ENCODE measurements at regions not wholly inside any gene's neighbourhood (a gene's known extent, or its start where the extent isn't known, plus 50 kb on each side); places are given as distances from the start of the nearest gene placed in this dataset.
"Not testable (repeated sequence)": the region's sequence is repeated elsewhere in the genome, so short reads cannot be mapped to it uniquely, and the experiment has no call there.

DNA sequence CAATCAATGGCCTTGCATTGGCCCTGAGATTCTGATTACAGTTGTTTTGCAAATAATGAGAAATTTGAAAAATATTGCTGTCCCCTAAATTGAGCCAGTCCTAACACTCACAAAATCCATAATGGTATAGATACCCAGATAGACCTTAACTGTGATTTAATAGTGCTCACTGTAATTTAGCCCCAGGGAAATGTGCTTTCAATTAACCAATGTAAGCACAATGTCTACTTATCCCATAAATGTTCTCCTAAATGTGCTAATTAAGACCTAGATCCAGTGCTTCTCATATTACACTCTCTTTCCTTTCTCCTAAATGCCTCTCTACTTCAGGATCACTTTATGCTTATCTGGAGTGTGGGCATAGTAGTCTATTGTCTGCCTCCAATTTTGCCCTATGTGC, 417.8 kb upstream of the CCL2 start:
- no peak for DNase-seq (ENCODE audit: low read depth)

DNA sequence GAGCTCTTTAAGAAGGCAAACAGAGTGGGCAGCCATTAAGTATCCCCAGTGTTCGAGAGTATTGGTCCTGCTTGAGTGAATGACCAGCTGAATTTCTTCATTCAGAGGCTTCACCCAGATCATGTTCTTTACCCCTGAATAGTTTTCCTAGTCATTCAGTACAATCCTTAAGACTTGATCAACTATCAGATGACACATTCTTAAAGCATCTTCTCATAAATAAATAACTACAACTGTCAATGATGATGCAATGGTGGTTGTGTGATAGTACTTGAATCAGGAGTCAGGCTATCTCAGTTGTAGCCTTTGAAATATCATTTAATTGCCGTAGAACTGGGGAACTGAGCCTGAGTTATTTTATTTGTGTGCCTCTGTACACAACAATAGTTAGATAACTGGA, 416.8 kb upstream of the CCL2 start:
- DNase-seq (ENCODE audit: low read depth) = no peak

DNA sequence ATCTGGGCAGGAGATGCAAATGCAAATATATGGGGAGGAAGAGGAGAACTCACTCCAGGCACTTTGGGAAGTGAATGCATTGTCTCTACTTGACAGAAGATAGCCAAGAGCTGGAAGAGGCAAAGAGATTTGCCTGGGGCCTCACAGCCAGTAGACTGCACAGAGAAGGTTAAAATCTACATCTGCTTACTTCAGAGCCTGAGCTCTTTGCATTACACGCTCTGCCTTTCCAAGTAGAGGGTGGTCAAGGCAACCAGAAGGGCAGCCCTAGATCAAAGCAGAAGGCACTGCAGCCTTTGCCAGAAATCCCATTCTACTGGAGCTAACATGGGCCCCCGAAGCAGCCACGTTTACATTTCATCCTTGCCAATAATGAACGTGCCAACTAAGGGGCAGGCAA, 407.2 kb upstream of the CCL2 start:
- DNase-seq (ENCODE audit: low read depth) = no peak

DNA sequence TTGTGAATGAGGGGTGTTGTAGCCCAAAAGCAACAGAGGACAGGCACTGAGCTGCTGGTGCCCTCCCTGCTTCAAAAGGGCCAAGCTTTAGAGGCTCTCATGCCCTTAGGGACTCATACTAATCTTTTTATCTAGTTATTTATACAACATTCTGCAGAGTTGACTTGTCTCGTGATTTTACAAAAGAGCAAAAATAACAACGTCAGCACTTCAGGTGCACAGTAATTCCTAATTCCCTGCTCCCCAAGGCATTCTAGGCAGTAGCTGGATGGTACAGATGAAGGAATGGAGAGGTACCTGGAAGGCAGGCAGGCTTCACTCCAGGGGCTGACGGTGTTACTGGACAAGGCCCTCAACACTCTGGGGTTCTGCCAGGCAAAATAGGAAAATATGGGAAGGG, 406.7 kb upstream of the CCL2 start:
- DNase-seq (ENCODE audit: low read depth) = no peak

DNA sequence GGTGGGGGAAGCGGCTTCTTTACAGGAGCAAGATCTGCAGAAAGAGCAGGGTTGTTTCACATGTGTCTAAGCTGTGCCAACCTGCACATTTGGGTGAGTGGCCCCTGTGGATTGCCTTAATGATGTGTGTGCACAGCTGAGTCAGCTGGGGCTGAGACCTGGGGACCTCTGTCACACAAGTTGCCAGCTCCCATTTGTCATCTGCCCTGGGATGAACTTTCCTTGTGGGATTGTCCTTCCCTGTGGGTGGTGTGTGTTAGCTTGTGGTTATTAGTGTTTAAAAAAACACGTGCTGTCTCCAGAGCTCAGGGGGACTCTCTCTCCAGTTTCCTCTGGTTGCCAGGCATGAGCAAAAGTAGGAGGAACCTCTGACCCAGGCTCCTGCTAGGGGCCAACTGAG, 400.5 kb upstream of the CCL2 start:
- peak; percentile 1 for DNase-seq (ENCODE audit: low read depth)

DNA sequence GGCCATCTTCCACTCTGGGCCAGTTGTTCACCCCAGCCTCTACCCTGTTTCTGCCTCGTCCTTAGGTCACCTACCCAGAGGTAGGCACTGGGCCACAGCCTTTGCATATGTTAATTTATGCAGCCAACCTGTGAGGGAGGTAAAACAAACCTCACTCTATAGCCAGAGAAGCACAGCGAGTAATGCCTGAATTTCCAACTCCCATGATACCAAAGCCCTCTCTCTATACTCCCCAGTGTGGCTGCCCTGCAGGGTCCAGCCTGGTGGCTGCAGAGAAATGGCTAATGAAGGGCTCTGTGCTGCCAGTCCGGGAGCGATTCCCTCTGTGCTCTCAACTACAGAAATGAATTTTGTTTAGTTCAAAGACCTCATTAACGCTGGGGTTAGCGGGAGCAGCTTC, 397.0 kb upstream of the CCL2 start:
- no peak for DNase-seq (ENCODE audit: low read depth)

DNA sequence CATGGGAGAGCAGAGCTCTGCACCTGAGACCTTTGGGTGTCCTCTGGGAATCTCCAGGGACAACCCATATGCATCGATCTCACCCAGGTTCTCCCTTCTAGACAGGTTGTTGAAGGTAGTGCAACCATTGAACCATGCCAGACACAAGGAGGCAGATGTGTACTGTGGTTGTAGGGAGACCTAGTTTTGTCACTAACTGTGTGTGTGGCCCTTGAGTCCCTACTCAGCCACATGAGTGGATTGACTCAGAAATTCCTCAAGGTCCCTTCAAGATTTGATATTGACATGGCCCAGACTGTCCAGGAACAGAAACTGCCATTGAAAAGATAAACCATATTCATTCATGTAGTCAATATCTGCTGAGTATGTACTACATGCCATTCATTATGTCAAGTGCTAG, 396.4 kb upstream of the CCL2 start:
- DNase-seq (ENCODE audit: low read depth) = no peak

DNA sequence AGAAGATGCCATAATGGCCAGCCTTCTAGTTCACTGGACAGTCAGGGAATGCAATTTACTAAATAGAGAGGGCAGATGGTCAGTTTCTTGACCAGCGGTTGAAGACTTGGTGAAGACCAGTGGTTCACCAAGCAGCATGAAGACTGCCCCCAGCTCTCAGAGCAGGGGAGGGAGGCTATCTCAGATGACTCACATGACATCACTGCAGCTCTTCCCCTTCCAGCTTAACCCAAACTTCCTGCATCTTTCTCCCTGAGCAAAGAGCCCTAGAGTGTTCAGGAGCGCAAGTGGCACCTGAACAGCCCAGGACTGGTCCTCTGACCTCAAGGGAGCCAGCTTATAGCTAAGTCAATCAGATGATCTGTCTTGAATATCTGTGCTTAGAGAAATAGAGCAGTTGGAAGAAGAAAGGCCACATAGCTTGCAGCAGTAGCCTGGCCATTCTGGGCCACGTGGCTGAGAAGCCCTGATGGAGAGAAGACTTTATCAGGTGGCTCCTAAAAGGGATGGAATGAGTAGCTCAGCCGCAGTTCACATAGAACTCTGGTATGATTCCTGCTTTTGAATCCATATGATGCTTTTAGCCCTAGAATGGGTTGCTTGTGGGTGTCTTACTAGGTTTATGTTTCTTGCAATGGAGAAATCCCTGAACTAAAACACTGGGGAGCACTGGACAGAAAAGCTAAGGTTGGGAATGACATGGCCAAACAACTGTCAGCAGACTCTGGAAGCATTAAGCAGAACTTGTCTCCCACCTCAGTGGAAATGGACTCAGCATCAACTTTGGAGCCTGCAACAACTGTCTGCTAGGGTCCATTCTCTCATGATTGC, 392.1 kb upstream of the CCL2 start:
- DNase-seq (ENCODE audit: low read depth) = no peak

DNA sequence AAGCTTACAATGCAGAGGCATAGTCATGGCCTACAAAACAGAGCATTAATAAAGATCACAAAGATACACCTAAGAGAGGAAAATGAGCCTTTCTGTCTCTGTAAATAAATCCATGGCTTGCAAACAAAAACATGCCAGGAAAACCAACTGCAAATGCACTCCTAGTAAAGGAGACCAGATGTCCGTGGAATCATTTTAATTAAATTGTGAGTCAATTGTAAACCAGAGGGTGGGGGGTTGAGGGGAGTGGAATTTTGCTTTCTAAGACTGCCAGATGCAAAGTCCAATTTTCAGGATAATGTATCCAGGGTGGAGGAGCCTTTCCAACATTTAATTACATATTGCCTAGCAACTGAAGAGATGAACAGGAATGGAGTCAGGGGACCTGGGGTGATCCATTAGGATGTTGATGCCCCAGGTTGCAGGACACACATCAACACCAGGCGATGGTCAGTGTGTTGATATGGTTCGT, 390.3 kb upstream of the CCL2 start:
- no peak for DNase-seq (ENCODE audit: low read depth)

DNA sequence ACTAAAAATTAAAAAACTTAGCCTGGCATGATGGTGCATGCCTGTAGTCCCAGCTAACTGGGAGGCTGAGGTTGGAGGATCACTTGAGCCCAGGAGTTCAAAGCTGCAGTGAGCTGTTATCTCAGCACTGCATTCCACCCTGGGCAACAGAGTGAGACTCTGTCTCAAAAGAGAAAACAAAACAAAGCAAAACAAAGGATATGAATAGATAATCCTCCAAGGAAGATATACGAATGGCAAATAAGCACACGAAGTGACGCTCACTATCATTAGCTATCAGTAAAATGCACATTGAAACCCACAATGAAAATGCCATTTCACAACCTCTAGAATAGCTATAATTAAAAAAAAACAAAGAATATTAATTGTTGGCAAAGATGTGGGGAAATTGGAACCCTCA, 386.2 kb upstream of the CCL2 start:
- no peak for DNase-seq (ENCODE audit: low read depth)

DNA sequence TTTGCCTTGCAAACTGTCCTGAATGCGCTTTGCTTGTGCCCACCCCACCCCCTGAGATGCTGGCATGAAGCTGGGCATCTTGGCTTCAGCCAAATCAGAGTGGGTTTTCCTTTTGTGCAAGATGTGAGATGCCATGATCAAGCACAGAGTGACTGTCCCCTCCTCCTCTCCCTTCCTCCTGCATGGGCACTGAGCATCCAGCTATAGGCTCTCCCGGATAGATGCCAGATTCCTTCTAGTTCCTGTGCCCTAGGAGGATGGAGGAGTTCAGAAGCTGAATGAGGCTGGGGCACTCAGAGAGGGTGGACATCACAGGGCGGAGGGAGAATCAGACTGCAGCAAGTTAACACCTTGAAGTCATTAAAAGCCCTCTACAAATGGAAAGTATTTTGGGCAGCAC, 384.1 kb upstream of the CCL2 start:
- DNase-seq (ENCODE audit: low read depth) = no peak

DNA sequence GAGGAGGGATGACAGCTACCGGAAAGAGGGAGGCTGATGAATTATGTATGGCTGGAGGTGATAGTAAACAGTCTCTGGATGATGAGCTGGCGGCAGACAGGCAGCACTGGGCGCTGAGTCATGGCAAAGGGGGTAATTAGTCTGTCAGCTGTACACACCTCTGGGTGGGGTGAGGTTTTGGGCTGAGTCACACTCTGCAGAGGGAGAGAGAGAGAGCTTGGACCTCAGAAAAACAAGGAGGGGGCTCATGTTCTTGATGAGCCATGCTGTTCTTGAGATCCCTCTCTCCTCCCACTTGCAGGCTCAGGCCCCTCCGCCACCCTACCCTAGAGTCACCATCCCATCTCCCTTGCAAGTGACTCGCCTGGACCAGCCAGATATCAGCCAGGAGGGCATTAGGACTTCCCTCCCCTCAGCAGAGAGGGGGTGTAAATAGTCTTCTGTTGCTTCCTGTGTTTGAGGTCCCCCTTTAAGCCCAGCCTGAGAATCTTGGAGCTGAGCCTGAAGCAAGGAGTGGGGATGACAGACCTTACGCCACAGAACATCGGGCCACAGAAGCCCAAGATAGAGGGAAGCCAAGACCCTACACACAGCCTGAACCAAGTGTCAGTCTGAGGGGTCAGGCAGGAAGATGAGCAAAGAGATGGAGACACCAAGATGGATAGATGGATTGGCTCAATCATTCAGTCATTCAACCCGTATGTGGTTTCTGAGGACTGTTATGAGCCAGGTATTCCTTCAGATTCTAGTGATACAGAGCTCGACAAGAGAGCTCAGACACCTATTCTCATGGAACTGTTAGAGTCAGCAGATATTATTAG, 383.2 kb upstream of the CCL2 start:
- DNase-seq (ENCODE audit: low read depth) = peak; percentile 65

DNA sequence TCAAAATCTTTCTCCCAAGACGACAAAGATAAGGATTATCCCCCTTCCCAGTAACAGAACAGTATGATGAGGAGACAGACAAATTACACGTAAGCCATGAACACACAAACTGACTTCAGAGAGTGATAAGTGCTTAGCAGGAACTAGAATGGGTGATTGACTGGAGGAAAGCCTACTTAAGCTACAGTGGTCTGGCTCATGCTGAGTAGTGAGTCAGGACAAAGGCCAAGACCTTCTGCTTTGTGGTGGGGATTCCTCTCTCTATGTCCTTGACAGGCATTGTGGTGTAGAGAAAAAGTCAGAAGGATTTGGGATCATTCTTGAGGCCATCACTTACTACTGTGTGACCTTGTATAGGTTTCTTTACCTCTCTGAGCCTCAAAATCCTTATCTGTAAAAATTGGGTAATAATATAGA, 381.9 kb upstream of the CCL2 start:
- peak; percentile 4 for DNase-seq (ENCODE audit: low read depth)

DNA sequence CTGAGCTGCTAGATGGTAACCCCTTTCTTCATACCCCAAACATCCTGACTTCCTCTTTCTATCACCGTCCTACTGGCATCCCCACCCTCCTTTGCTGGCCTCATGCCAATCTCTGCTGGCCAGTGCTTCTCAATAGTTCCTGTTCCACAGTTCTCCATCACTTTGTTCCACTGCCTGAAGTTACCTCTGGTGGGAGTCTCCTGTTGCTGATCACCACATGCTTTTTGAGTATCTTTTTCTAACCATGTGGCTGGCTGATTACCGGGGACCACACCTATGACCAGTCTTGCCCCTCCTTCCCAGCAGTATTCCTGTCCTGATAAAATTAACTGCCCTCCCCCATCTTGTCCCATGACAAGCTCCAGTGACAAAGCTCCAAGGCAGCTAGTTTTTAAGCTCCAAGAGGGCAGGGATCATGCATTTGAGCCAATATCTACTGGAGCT, 380.4 kb upstream of the CCL2 start:
- DNase-seq (ENCODE audit: low read depth) = no peak

DNA sequence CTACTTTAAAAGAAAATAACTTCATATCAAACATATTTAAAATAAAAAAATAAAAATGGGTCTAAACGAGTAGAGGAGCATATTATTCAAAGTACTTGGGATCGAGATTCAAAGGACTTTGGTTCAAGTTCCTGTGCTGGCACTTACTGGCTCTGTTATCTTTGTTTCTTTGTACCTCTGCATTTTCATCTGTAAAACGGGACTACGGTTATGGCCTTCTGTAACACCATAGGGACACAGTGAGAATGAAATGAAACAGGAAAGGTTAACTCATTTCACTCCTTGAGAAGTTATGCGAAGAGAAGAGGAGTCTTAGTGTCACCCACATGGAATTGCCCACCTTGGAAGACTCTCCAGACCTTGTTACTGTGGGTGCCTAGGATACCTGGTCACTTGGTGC, 379.1 kb upstream of the CCL2 start:
- DNase-seq (ENCODE audit: low read depth) = no peak

DNA sequence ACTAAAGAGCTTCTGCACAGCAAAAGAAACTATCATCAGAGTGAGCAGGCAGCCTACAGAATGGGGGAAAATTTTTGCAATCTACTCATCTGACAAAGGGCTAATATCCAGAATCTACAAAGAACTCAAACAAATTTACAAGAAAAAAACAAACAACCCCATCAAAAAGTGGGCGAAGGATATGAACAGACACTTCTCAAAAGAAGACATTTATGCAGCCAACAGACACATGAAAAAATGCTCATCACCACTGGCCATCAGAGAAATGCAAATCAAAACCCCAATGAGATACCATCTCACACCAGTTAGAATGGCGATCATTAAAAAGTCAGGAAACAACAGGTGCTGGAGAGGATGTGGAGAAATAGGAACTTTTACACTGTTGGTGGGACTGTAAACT, 372.8 kb upstream of the CCL2 start:
- DNase-seq (ENCODE audit: low read depth) = not testable (repeated sequence)

DNA sequence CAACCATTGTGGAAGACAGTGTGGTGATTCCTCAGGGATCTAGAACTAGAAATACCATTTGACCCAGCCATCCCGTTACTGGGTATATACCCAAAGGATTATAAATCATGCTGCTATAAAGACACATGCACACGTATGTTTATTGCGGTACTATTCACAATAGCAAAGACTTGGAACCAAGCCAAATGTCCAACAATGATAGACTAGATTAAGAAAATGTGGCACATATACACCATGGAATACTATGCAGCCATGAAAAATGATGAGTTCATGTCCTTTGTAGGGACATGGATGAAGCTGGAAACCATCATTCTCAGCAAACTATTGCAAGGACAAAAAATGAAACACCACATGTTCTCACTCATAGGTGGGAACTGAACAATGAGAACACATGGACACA, 372.4 kb upstream of the CCL2 start:
- not testable (repeated sequence) for DNase-seq (ENCODE audit: low read depth)

DNA sequence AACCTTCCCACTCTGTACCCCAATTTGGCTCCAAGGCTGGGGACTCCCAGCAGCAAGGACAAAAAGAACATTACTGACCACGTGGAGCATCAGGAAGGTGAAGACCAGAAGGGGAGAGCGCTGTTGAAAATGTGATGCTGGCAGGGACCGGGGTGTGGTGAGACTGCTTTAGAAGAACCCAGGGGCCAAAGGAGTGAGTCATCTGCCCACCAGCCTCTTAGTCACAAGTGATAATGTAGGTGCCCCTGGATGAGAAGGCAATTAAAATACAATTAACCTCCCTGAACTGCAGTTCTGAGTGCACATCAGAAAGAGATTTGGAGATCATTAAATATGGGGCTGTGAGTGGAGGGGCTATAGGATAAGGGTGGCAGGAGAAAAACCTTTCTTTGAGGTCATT, 366.6 kb upstream of the CCL2 start:
- peak; percentile 34 for DNase-seq (ENCODE audit: low read depth)

DNA sequence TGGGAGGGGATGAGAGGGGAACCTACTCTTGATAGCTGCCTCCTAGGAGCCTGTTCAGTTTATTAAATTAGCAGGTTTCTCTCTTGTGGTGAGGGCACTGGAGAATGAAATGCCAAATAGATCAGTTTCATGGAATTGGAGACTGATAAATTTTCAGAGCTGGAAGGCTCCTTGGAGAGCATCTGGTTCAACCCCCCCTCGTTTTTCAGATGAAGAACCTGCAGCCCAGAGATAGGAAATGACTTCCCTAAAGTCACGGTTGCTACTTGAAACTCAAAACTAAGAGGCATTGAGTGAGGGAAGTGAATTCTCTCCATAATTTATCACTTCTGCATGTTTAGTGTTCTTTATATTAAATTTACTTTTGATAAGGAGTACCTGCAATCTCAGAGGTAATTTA, 366.0 kb upstream of the CCL2 start:
- DNase-seq (ENCODE audit: low read depth) = no peak

DNA sequence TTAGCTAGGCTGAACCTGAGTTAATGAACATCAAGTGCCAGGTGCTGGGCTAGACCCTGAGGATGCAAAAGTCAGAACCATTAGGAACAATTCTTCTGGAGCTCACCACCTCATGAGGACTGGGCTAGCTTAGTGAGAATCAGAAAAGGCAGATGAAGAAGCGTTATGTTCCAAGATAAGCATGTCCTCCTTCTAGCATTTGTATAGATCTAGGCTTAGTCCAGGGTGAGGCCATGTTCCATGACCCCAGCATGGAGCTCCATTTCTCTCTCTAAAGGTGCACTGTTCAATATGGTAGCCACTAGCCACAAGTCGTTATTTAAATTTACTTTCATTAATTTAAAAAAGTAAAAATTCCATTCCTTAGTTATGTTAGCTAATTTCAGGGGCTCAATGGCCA, 365.3 kb upstream of the CCL2 start:
- no peak for DNase-seq (ENCODE audit: low read depth)

DNA sequence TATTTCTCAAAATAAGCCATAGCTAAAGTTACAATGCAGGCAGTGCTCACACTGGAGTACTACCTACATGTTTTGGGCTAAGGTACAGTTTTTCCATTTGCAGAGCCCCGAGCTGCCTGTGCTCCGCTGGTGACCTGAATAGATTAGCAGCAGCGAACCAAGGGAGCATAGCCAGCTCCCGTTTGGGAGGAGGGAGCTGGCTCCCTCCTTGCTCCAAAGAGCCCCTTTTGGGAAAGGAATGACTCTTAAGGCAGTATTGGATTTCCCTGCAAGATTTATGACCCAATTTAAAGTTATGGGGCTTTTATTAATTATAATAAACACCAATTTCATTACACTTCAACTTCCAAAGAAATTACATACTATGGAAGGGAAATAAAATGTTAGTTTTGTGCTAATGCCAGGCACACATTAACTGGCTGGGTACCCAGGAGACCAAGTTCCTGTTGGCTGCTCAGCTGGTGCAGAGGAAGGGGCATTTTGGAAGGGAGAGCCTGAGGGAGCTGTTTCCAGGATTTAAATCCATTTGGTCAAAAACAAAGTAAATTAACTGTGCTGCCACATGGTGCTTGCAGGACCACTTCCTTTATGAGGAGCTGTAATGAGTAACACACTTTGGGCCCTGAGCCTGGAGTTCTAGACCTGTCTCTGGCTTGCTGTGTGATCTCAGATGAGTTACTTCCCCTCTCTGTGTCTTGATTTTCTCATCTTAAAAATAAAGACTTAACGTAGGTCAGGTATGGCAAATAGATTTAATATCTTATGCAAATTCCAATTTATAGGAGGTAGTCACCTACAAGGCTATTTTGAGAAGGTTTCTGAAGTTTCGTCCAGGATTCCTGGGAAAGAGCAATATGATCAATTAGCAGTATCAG, 362.1 kb upstream of the CCL2 start:
- DNase-seq (ENCODE audit: low read depth) = no peak

DNA sequence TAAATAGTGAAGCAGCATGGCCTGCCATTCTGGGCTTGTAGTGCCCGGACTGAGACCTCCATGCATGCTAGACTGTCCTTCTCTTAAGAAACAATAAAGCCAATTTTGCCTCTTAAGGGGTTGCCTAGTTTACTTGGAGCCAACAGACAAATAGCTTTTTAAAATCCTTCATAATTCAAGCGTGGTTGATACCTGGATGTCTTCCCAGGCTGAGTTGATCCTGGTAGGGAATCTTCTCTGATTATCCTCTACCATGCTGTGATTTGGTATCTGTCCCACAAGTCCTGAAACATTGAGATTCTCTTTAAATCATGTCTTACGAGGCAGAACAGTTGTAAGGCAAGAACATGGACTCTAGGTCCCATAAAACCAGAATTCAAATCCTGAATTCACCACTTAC, 359.6 kb upstream of the CCL2 start:
- DNase-seq (ENCODE audit: low read depth) = no peak
